ENCODE measurements at regions not wholly inside any gene's neighbourhood (a gene's known extent, or its start where the extent isn't known, plus 50 kb on each side); places are given as distances from the start of the nearest gene placed in this dataset.

DNA sequence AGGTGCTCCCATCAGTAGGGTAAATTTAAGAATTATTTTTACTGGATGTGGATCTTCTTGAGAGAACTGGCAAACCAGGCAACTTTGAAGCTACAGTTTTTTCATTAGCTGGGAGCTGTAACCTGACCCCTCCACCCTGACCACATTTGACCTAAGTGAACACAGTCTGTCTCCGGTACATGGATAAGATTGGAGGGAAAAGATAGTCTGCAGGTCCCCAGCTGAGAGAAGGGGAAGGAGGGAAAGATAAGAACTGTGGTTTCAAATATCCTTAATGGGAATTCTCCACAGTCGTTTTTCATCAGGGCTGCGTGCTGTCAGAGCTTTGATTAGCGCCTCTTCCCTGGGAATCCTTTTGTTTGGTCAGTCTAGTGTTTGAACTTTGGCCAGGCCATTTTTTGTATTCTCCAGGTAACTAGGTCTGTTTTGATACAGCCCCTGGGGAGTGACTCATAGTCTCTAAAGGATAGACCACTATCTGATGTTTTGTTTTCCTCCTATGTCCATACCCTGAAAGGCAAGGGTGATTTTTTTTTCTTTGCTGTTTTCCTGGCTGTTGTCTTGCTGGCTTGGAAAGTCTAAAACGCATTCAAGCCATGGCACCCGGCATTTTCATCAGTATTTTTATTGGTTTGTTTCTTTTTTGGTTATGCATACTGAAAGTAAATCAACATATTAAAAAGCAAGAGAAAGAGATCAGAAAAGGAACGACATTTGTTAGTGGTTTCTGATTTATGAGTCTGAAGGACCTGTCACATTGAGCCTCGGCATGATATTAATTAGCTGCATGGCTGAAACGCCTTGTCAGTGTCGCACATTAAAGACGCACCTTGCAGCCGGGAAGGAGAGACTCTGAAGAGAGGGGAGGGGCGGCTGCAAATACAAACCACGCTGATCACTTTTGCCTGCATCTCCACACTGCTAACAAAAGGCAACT is 183.4 kb upstream of the FN1 start:
- DNase-seq (ENCODE audit: low read depth), result peak; percentile 34

DNA sequence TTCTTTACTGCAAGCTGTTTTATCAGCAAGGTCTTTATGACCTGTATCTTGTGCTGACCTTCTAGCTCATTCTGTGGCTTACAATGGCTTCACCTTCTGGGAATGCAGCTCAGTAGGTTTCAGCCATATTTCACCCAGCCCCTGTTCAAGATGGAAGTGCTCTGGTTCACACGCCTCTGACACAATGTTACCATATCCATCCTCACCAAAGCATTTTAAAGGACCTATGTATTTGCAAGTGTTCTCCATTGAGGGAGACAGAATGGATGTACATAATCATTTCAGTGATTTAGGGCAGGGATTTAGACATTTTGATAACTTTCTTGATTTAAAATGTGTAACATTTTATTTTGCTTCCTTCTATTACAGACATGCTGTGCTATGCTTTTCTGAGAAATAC is 182.3 kb upstream of the FN1 start:
- DNase-seq (ENCODE audit: low read depth), result no peak

DNA sequence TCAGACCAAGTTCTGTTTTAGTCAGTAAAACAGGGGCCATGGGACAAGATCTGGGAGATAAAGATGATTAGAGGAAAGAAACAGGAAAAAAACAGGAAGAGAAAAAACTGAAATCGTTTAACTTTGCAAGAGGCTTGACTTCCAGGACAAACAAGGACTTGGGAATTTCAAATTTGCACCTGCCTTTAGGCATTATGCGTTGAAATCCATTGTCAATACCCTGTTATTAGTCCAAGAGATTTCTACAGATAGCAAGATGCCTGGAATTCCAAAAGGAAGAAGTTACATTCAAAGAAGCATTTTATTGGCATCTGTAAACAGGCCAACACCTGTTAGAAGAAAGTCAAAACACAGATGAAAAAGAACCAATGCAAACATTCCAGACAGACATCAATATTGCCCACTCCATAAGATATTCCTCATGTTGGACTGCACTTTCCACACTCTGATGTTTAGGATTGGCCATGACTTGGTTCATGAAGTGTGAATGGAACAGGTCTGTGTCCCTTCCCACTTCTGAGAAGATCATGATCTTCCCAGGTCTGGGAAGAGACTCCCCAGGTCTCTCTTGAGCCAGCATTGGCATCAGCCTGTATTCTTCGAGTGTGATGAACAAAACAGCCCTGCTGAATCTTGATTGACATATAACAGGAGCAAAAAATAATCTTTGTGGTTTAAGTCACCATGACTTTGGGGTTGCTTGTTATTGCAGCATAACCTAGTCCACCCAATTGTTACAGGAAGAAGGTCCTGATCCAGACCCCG is 181.4 kb upstream of the FN1 start:
- DNase-seq (ENCODE audit: low read depth), result no peak

DNA sequence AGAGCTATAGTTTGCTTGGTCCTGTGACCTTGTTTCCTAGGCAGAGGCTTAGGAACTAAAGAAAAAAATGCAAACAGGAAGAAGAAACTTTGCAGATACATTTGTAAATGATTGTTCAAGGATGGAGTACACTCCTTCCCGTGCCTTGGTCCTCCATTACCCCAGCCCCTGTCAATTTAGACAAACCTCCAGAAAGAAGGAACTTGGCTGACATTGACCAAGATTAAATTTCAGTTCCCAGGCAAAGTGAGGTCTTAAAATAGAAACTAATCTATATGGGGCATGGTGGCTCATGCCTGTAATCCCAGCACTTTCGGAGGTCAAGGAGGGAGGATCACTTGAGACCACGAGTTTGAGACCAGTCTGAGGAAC is 179.9 kb upstream of the FN1 start:
- no peak for DNase-seq (ENCODE audit: low read depth)

DNA sequence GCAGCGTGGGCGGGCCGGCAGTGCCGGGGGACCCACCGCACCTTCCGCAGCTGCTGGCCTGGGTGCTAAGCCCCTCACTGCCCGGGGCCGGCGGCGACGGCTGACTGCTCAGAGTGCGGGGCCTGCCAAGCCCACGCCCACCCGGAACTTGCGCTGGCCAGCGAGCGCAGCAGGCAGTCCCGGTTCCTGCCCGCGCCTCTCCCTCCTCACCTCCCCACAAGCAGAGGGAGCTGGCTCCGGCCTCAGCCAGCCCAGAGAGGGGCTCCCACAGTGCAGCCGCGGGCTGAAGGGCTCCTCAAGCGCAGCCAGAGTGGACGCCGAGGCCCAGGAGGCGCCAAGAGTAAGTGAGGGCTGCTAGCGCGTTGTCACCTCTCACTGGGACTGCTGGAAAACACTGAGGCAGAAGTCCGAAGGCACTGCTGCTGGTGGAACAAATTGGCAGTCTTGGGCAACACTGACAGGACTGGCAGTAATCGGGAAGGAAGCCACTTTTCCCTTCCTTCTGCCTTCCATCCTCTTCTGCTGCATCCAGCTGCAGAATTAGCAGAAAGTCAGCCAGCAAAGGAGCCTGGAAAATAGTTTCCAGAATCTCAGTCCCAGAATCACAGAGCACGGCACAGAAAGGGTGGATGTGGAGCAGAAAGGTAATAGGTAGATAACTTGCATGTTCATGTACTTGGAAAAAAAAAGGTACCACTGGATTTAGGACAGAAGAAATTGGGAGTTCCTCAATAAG is 179.4 kb upstream of the FN1 start:
- no peak for DNase-seq (ENCODE audit: low read depth)

DNA sequence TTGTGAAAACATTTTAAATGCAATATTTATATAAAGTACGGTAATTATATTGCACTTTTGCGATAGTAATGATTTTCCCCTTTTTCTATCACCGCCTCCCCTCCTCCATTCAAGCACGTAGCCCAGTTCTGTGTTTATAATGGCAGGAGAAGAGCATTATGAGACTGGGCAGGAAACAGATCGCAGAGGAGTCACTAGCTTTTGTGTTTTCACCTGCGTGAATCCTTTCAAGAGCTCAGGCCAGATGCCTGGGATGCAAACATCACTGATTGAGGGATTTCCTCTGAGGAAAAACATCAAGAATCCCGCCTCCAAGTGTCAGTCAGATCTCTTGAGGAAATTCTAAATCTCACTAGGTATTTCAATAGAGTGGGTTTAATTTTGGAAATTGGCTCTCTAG is 178.4 kb upstream of the FN1 start:
- no peak for DNase-seq (ENCODE audit: low read depth)

DNA sequence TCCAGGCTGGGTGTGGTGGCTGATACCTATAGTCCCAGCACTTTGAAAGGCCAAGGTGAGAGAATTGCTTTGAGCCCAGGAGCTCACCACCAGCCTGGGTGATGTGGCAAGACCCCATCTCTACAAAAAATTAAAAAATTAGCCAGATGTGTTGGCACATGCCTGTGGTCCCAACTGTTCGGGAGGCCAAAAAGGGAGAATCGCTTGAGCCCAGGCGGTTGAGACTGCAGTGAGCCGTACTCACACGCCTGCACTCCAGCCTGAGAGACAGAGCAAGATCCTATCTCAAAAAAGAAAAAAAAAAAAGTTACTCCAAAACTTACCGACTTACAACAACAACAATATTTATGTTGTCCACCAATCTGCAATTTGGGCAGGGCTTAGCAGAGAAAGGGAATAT is 178.0 kb upstream of the FN1 start:
- DNase-seq (ENCODE audit: low read depth), result no peak

DNA sequence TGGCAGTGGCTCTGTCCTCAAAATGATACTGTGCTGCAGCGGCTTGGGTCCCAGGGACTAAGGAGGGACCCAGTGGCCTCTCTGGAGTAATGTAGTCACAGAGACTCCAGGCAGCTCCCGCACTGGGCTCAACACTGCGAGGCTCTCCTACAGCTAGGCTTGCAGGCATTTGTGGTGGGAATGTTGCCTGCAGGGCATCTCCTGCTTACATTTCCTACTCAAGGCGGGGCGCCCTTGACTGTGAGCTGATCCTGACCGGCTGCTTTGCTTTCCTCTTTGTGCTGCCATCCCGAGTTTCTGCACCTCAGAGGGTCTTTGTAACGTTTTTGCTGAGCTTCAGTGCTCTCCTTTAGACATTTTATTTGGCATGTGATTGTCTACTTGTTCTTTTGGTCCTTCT is 177.4 kb upstream of the FN1 start:
- DNase-seq (ENCODE audit: low read depth), result peak; percentile 62

DNA sequence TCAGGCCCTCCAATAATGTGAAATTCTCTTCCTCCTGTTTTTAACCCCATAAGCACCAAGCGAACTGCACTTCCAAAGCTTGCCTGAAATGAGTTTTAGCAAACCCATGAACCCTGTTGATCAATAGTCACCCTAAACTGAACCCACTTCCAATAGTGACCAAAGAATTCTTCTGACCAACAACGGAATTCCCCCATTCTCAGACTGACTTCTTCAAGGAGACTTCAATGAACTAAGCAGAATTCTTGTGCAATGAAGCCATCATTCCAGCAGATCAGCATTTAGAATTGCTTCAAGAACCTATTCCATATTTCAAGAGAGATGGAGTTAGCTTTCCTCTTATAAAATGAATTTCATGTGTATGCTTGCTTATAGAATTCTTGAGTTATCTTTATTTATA is 176.9 kb upstream of the FN1 start:
- peak; percentile 66 for DNase-seq (ENCODE audit: low read depth)

DNA sequence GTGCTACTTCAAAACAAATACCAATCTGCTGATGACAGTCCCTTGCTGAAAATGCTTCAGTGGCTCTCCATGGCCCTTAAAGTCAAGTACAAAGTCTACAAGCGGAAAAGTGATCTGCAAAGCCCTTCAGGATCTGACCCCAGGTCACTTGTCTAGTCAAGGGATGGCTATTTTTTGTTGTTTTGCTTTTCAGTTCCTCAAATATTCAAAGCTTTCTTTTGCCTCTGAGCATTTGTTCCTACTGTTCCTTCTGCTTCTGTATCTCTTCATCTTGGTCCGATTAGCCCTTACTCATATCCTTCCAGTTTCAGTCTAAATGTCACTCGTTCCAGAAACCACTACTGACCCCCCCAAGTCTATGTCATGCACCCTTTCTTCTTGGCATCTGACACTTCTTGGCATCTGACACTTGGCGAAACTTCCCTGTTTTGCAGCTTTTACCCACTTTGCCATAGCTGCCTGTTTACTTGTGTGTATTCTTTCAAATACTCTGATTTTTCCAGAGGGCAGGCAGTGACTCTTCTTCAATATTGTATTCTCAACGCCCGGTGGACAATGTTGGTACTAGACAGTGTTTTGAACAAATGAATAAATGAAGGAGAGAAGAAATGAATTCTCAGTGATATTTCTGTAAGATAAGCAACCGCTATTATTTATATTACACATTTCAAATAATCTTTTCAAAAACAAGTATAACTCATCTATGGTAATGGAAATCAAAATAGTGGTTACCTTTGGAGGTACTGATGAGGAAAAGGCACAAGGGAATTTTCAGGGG is 175.9 kb upstream of the FN1 start:
- no peak for DNase-seq (ENCODE audit: low read depth)

DNA sequence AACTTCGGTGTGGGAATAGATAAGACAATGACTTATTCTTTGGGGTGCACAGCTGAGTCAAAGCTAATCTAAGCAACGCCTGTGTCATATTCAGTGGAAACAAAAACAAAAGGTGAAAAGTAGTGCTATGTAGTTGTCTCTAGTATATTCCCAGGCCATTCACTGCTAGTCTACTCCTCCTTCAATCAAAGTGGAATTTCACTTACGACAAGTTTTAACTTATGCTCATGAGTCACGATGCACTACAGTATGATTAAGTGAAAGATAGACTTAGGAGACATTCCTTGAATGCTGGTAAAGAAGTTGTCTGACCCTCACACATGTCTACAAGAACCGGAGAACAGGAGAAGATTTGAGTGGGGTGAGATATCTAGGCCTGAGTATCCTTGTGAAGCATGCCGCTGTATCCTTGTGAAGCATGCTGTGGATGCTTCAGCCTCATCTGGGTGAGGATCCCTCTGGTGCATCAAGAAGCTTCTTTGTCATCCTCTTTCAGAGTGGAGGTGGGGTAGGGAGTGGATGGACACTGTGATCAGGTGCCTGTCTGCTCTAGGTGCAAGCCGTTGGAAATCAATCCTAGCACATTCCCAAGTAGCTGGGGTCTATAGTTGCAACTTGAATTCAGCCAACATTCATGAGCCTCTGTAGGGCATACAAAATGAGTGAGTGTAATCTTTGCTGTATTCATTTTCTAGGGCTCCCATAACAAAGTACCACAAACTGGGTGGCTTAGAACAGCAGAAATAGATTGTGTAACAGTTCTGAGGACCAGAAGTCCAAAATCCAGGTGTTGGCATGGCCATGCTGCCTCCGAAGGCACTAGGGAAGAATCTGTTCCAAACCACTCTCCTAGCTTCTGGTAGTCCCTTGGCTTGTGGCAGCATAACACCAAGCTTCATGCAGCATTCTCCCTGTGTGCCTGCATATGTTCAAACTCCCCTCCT is 173.5 kb upstream of the FN1 start:
- peak; percentile 89 for DNase-seq (ENCODE audit: low read depth)

DNA sequence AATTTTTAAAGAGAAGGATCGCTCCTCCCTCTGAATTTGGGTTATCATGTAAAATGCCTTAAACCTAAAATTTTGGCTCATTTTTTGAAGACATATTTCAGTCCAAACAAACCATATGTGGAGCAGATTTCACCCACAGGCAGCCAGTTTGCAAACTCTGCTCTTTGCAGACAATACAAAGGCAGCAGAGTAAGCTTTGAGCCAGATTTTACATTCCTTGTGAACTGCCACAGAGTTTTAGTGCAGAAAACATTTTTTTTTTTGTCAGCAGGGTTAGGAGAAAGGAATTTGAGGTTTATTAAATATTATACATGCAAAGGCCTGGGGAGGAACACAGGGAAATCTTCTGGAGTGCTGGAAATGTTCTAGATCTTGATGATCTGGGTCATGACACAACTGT is 171.9 kb upstream of the FN1 start:
- DNase-seq (ENCODE audit: low read depth), result no peak

DNA sequence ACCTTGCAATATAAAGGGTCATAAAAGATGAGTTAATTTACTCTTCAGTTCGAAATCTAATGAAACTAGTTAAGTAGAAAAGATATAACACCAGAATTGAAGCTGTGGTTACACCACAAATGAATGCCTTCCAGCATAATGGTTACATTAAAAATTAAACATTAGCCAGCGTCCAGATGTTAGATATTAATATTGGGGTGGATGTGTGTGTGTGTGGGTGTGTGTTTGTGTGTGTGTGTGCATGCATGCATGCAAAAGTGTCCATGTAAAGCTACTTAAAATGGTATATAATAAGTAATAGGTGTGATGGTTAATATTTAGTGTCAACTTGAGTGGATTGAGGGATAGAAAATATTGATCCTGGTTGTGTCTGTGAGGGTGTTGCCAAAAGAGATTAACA is 170.4 kb upstream of the FN1 start:
- DNase-seq (ENCODE audit: low read depth), result no peak

DNA sequence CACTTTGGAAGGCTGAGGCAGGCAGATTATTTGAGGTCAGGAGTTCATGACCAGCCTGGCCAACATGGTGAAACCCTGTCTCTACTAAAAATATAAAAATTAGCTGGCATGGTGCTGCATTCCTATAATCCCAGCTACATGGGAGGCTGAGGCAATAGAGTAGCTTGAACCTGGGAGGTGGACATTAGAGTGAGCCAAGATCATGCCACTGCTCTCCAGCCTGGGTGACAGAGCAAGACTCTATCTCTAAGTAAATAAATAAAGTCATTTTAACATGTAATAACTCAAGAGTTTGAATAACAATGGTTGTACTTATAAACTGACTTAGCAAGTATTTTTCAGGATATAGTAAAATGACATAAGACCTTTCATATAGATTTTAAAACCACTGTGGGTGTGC is 169.3 kb upstream of the FN1 start:
- no peak for DNase-seq (ENCODE audit: low read depth)

DNA sequence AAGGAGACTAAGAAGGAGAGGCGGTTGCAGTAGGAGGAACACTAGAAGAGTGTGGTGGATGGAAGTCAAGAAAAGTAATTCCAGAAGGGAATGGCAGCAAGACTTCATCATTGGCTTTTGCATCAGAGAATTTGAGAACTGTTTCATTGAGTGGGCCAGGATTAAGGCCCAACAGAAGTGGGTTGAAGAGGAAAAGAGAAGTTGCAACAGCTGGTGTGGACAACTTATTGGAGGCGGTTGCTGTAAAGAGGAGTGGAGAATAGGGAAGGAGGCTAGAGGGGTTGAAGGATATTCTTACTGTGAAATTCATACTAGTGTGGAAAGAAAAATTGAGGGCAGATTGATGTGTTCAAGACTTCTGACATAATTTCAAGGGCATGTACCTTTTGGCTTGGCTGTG is 168.7 kb upstream of the FN1 start:
- no peak for DNase-seq (ENCODE audit: low read depth)

DNA sequence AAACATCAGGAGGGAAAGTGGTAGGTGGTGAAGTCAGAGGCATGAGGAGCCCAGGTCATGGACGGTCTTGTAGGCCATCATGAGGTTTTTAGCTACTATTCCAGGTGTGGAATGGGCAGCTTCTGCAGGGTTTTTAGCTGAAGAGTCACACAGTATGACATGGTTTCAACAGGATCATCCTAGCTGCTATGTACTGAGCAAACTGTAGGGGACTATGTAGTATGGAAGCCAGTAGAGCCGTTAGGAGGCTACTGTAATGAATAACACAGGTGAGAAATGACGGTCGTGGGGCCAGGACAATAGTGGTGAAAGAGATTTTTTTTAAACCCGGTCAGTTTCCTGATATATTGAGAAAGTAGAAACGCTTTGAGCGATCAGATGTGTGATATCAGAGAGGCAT is 167.6 kb upstream of the FN1 start:
- no peak for DNase-seq (ENCODE audit: low read depth)

DNA sequence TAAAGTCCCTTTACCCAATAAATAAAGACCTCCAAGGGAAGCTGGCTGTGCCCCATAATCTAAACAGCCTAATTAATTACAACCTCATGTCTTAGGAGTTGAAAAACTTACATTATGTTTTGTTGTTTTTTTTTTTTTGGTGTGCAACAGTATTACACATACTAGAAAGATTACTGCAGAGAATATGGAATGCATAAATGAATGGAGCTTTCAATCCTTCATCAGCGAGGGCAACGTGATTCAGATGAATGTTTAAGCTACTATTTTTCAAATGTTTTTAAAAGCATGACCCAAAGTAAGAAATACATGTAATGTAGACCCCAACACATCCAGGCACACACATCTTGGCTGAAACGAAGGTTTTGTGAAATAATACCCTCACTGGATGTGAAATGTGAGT is 167.1 kb upstream of the FN1 start:
- no peak for DNase-seq (ENCODE audit: low read depth)

DNA sequence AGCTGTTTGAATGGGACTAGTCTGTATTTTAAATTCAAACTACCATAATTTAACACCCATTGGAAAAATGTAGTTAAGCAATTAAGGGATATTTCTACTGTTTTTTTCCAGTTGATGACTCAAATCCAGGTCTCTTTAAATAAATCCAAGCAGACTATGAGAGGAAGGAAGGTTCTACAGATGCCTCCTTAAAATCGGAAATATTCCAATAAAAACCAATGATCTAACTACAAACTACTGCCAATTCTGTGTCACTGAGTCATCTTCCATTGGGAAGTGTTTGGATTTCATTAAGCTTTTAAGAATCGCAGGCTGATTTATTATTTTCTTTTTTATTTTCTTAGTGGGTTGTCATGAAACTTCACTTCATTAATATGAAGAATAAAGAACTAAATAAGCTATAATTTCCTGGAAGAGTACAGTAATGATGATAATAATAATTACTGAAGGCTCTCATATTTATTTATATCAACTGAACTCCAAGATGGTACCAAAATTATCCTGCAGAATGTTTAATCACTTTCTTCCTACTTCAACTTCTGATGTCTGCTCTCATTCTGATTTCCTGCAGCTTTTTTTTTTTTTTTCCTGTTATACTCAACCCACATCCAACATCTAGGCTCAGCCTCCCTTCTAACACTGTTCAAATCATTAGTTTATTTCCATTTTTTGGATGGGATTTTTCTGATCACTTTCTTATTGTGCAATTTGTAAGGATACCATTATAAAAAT is 166.3 kb upstream of the FN1 start:
- DNase-seq (ENCODE audit: low read depth), result peak; percentile 31

DNA sequence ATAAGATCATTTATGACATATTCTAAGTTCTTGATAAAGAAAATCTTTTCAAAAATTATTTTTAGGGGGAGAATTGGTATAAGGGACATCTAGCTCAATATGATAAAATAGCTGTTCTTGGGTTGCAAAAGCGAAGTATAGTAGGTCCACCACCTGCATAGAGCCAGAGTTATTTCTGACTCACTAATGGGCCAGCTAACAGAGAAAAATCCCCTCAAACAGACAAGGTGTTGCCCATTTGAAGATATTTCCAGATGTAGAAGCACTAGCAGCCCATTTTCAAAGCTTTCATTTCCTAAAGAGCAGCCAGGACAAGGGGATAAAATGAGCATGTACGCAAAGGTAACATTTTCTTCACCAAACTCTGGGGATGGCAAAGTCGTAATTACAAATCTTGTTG is 165.7 kb upstream of the FN1 start:
- DNase-seq (ENCODE audit: low read depth), result no peak

DNA sequence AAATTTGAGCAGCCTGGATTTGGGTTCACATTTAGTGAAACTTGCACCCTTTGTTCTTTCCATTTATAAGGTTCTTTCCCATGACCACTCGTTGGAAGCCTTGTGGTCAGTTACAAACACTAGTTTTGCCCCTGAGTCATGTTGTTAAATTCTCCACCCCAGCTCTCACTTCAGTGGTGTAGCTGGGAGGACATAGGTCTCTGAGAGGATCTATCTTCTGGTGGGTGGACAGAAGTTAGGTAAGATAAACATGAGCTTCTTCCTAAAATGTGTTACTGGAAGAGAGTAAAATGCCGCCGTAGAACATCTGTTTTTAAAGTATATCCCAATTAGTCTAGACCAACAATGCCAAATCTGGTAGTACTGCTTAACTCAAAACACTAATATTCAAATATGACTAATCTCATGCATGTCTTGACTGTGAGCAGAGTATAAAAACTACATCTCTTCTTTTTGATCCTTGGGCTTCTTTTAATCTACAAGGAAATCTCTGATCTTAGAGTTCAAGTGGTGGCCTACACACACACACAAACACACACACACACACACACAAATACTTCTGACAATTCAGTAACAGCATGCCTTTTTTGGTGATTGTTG is 162.6 kb upstream of the FN1 start:
- peak; percentile 64 for DNase-seq (ENCODE audit: low read depth)
